Panc1 (cell line): ENCODE measurements at regions not wholly inside any gene's neighbourhood (a gene's known extent, or its start where the extent isn't known, plus 50 kb on each side); places are given as distances from the start of the nearest gene placed in this dataset.

Source experiments
- ATAC-seq: fragments of 200-7000 bp; cut with Tn5 transposase; 2 replicates; pipeline ENCODE4 v1.9.1; 2020; ENCODE audit warnings: mild to moderate bottlenecking, moderate library complexity
- BruUV-seq: library from RNA; stranded (reverse); fragments of 400-500 nt; replicated peaks from 2 replicates; lab custom pipeline; 2021; lab: Mats Ljungman, UMichigan
- CTCF ChIA-PET: fragments of 300-600 bp; sonication (Branson Sonifier 250); formaldehyde crosslinking; loops from one replicate; lab custom pipeline; 2022; ENCODE audit warnings: antibody characterized with exemption; lab: Charles Lee
- POLR2A ChIA-PET: fragments of 300-600 bp; sonication (Branson Sonifier 250); formaldehyde crosslinking; loops from one replicate; lab custom pipeline; 2022; ENCODE audit warnings: antibody characterized with exemption; lab: Charles Lee
- DNase-seq: peaks from one replicate; pipeline ENCODE4 v3.0.0-alpha.2; 2010; ENCODE audit warnings: low read depth, low spot score
- H3K27ac ChIP-seq: 2 replicates; pipeline ENCODE4 v1.5.1; 2011; ENCODE audit warnings: mild to moderate bottlenecking, low read length, inconsistent platforms
- H3K27me3 ChIP-seq: fragments of 200-500 bp; sonication (Bioruptor generic); 2 replicates; pipeline ENCODE4 v1.6.0; 2014; ENCODE audit warnings: low read length, inconsistent platforms; ENCODE audit not compliant: control insufficient read depth, insufficient read depth
- H3K36me3 ChIP-seq: fragments of 200-500 bp; sonication (Bioruptor generic); 2 replicates; pipeline ENCODE4 v1.5.1; 2014; ENCODE audit warnings: inconsistent platforms, mild to moderate bottlenecking, low read length, moderate library complexity; ENCODE audit not compliant: control insufficient read depth, insufficient read depth
- H3K4me1 ChIP-seq: 2 replicates; pipeline ENCODE4 v1.5.1; 2011; ENCODE audit warnings: inconsistent platforms, mild to moderate bottlenecking, low read length, moderate library complexity; ENCODE audit not compliant: control insufficient read depth, insufficient read depth
- H3K4me3 ChIP-seq, 2 experiments: 2 replicates each; pipeline ENCODE4 v1.5.1; 2011 to 2012; ENCODE audit warnings: low read depth in 2 of 2, low read length in 2 of 2, mild to moderate bottlenecking in 2 of 2, inconsistent platforms in 1 of 2, moderate library complexity in 1 of 2
- H3K9me3 ChIP-seq: fragments of 200-500 bp; sonication (Bioruptor generic); 2 replicates; pipeline ENCODE4 v1.5.1; 2014; ENCODE audit warnings: low read depth, mild to moderate bottlenecking, inconsistent platforms, low read length, moderate library complexity; ENCODE audit not compliant: control insufficient read depth, insufficient read depth
- POLR2AphosphoS5 ChIP-seq: IDR thresholded peaks from 2 replicates; pipeline ENCODE4 v1.6.1; 2012; ENCODE audit warnings: mild to moderate bottlenecking, low read depth, low read length, moderate library complexity
- SIN3A ChIP-seq: IDR thresholded peaks from 2 replicates; pipeline ENCODE4 v1.6.1; 2012; ENCODE audit warnings: low read depth, mild to moderate bottlenecking, low read length, moderate library complexity, borderline replicate concordance; ENCODE audit not compliant: insufficient read depth
- TCF7L2 ChIP-seq: IDR thresholded peaks from 2 replicates; pipeline ENCODE4 v1.6.1; 2011; ENCODE audit warnings: mild to moderate bottlenecking, low read depth, low read length, inconsistent platforms
- in situ Hi-C: cut with HindIII; loops from 2 replicates; pipeline ENCODE4 v1.10.0; 2016; ENCODE audit warnings: low sequenced_read_pairs, low pct_unique_long_range_greater_than_20kb
- intact Hi-C: fragments of 100-400 bp; cut with micrococcal nuclease; formaldehyde crosslinking; loops from one replicate; pipeline ENCODE4 v1.10.0; 2022; ENCODE audit not compliant: unreplicated experiment
- TF ChIP-seq, protein P1 (sequence below): fragments of 450-650 bp; IDR thresholded peaks from 2 replicates; pipeline ENCODE4 v1.5.1; 2017; ENCODE audit warnings: mild to moderate bottlenecking
- TF ChIP-seq, protein P2 (sequence below), 2 experiments: IDR thresholded peaks; 2 replicates each; pipeline ENCODE4 v1.6.1; 2011 to 2012; ENCODE audit warnings: low read depth in 2 of 2, control low read depth in 1 of 2, low read length in 1 of 2, mild to moderate bottlenecking in 1 of 2, moderate library complexity in 1 of 2; ENCODE audit not compliant: insufficient read depth in 1 of 2

- in situ Hi-C loops (no loop called here), intact Hi-C loops (no loop called here)
- no TSS peak for BruUV-seq
- H3K4me1 ChIP-seq: no peaks in the 10 kb centered on the region
- TF ChIP-seq, protein P1, sequence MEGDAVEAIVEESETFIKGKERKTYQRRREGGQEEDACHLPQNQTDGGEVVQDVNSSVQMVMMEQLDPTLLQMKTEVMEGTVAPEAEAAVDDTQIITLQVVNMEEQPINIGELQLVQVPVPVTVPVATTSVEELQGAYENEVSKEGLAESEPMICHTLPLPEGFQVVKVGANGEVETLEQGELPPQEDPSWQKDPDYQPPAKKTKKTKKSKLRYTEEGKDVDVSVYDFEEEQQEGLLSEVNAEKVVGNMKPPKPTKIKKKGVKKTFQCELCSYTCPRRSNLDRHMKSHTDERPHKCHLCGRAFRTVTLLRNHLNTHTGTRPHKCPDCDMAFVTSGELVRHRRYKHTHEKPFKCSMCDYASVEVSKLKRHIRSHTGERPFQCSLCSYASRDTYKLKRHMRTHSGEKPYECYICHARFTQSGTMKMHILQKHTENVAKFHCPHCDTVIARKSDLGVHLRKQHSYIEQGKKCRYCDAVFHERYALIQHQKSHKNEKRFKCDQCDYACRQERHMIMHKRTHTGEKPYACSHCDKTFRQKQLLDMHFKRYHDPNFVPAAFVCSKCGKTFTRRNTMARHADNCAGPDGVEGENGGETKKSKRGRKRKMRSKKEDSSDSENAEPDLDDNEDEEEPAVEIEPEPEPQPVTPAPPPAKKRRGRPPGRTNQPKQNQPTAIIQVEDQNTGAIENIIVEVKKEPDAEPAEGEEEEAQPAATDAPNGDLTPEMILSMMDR: no peak
- TF ChIP-seq SIN3A (no peak), TCF7L2 (no peak), POLR2AphosphoS5 (no peak)
- TF ChIP-seq, protein P2, sequence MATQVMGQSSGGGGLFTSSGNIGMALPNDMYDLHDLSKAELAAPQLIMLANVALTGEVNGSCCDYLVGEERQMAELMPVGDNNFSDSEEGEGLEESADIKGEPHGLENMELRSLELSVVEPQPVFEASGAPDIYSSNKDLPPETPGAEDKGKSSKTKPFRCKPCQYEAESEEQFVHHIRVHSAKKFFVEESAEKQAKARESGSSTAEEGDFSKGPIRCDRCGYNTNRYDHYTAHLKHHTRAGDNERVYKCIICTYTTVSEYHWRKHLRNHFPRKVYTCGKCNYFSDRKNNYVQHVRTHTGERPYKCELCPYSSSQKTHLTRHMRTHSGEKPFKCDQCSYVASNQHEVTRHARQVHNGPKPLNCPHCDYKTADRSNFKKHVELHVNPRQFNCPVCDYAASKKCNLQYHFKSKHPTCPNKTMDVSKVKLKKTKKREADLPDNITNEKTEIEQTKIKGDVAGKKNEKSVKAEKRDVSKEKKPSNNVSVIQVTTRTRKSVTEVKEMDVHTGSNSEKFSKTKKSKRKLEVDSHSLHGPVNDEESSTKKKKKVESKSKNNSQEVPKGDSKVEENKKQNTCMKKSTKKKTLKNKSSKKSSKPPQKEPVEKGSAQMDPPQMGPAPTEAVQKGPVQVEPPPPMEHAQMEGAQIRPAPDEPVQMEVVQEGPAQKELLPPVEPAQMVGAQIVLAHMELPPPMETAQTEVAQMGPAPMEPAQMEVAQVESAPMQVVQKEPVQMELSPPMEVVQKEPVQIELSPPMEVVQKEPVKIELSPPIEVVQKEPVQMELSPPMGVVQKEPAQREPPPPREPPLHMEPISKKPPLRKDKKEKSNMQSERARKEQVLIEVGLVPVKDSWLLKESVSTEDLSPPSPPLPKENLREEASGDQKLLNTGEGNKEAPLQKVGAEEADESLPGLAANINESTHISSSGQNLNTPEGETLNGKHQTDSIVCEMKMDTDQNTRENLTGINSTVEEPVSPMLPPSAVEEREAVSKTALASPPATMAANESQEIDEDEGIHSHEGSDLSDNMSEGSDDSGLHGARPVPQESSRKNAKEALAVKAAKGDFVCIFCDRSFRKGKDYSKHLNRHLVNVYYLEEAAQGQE (IDR thresholded peaks at IDR 0.05; ENCODE audit: insufficient read depth in 1 of 2, low read depth in 2 of 2, low read length in 1 of 2): no peak
- DNase-seq (no peak), ATAC-seq (no peak)
- POLR2A ChIA-PET: no interaction called here
- CTCF ChIA-PET: no interaction called here
- peaks cover 2% of the 10 kb centered on the region; the same call in 1 of the 2 replicates for H3K27me3 ChIP-seq
- no peak overlapping the region for H3K27ac ChIP-seq
- no peaks in the 10 kb centered on the region for H3K9me3 ChIP-seq
- H3K36me3 ChIP-seq: no peaks in the 10 kb centered on the region
- no peak overlapping the region for H3K4me3 ChIP-seq
Observed at GRCh38 chr18:22691946-22692710, 241.0 kb upstream of the RBBP8 start.

DNA sequence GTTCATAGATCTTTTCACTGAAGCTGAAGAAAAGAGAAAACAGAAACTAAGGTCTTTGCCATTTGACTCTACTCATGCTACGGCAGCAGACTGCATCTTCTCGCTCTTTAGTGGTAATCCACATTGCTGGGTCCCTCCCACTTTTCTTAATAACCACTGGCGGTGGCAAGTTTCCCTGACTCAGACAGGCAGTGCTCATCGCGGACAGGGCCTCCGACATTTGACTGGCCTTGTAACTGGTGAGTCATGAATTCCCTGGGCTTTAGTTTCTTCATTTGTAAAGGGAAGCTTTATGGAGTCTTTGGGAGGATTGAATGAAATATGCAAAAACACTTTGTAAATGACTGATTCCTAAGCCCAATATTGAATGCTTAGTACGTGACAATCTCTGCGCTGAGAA, 238.2 kb upstream of the RBBP8 start:
- H3K9me3 ChIP-seq: no peaks in the 10 kb centered on the region
- ChIA-PET POLR2A (no interaction called here), CTCF (no interaction called here)
- intact Hi-C loops: no loop called here
- in situ Hi-C loops: no loop called here
- TF ChIP-seq SIN3A: no peak
- ATAC-seq: no peak
- no peak overlapping the region for H3K4me3 ChIP-seq
- H3K27ac ChIP-seq: no peak overlapping the region
- BruUV-seq: no TSS peak
- H3K36me3 ChIP-seq: no peaks in the 10 kb centered on the region
- no peak for DNase-seq
- H3K27me3 ChIP-seq: peaks cover 2% of the 10 kb centered on the region; the same call in 1 of the 2 replicates
- no peaks in the 10 kb centered on the region for H3K4me1 ChIP-seq

DNA sequence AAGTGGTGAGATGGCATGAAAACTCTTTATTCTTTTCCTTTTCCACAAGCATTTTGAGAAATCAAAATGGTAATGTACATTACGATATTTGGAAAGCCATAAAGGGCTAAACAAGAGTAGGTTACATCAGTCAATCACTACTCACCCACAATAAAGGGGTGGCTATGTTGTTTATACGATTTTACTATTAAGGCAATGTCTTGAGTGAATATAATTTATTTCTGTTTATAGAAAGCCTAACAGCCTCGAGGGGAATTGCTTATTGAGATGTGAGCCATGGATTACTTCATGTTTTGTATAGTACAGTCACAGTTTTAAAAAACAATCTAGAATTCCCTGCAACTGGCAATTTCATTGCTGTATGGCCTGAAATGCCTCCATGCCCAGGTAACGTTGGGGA, 237.5 kb upstream of the RBBP8 start:
- in situ Hi-C loops (no loop called here), intact Hi-C loops (no loop called here)
- ChIA-PET POLR2A (no interaction called here), CTCF (no interaction called here)
- Histone ChIP-seq H3K4me1 (no peaks in the 10 kb centered on the region), H3K4me3 (no peak overlapping the region), H3K36me3 (no peaks in the 10 kb centered on the region), H3K27me3 (peaks cover 2% of the 10 kb centered on the region; the same call in 1 of the 2 replicates), H3K27ac (no peak overlapping the region), H3K9me3 (no peaks in the 10 kb centered on the region)
- ATAC-seq: no peak
- BruUV-seq: no TSS peak
- DNase-seq: no peak
- TF ChIP-seq, protein P2 (IDR thresholded peaks at IDR 0.05; ENCODE audit: insufficient read depth in 1 of 2, low read depth in 2 of 2, low read length in 1 of 2): no peak
- no peak for TF ChIP-seq SIN3A
- TF ChIP-seq TCF7L2: no peak
- TF ChIP-seq, protein P1: no peak
- no peak for TF ChIP-seq POLR2AphosphoS5
